ENCODE measurements at regions not wholly inside any gene's neighbourhood (a gene's known extent, or its start where the extent isn't known, plus 50 kb on each side); places are given as distances from the start of the nearest gene placed in this dataset.

GRCh38 chr15:36430726-36431265 lies 148.6 kb upstream of the CDIN1 start:
- H3K4me3 ChIP-seq (ENCODE audit: low read depth, low read length) = no peak overlapping the region
- H3K27me3 ChIP-seq = no peaks in the 10 kb centered on the region
- no peaks in the 10 kb centered on the region for H3K36me3 ChIP-seq
- DNase-seq = no peak
- TF ChIP-seq CTCF (IDR thresholded peaks at IDR 0.05; ENCODE audit: low read depth, low read length) = no peak
- peaks cover 26% of the 10 kb centered on the region for H3K4me1 ChIP-seq
- no peaks in the 10 kb centered on the region for H3K9me3 ChIP-seq

GRCh38 chr15:36432161-36432560 lies 147.3 kb upstream of the CDIN1 start:
- Histone ChIP-seq H3K27me3 (no peaks in the 10 kb centered on the region), H3K4me3 (ENCODE audit: low read depth, low read length) (no peak overlapping the region), H3K36me3 (no peaks in the 10 kb centered on the region), H3K9me3 (no peaks in the 10 kb centered on the region), H3K4me1 (peaks cover 26% of the 10 kb centered on the region)
- no peak for TF ChIP-seq CTCF (IDR thresholded peaks at IDR 0.05; ENCODE audit: low read depth, low read length)
- DNase-seq = no peak

GRCh38 chr15:36434177-36434576 lies 145.2 kb upstream of the CDIN1 start:
- TF ChIP-seq CTCF (IDR thresholded peaks at IDR 0.05; ENCODE audit: low read depth, low read length) = no peak
- H3K36me3 ChIP-seq = no peaks in the 10 kb centered on the region
- no peaks in the 10 kb centered on the region for H3K27me3 ChIP-seq
- DNase-seq = no peak
- H3K4me3 ChIP-seq (ENCODE audit: low read depth, low read length) = no peak overlapping the region
- H3K4me1 ChIP-seq = peaks cover 16% of the 10 kb centered on the region
- H3K9me3 ChIP-seq = no peaks in the 10 kb centered on the region

- Histone ChIP-seq H3K4me3 (ENCODE audit: low read depth, low read length) (no peak overlapping the region), H3K27me3 (no peaks in the 10 kb centered on the region)
- TF ChIP-seq CTCF (IDR thresholded peaks at IDR 0.05; ENCODE audit: low read depth, low read length) = no peak
These were observed 140.9 kb upstream of the CDIN1 start for GRCh38 chr15:36438499-36438898.

GRCh38 chr15:36447373-36447772 lies 132.1 kb upstream of the CDIN1 start:
- TF ChIP-seq CTCF (IDR thresholded peaks at IDR 0.05; ENCODE audit: low read depth, low read length) = no peak
- Histone ChIP-seq H3K9me3 (no peaks in the 10 kb centered on the region), H3K4me1 (no peaks in the 10 kb centered on the region), H3K27me3 (no peaks in the 10 kb centered on the region), H3K36me3 (no peaks in the 10 kb centered on the region), H3K4me3 (ENCODE audit: low read depth, low read length) (no peak overlapping the region)
- DNase-seq = no peak

More at GRCh38 chr15:36438499-36438898, 140.9 kb upstream of the CDIN1 start:
- H3K4me1 ChIP-seq = no peaks in the 10 kb centered on the region
- no peaks in the 10 kb centered on the region for H3K36me3 ChIP-seq
- H3K9me3 ChIP-seq = no peaks in the 10 kb centered on the region
- DNase-seq = no peak

GRCh38 chr15:36448418-36448817 lies 131.0 kb upstream of the CDIN1 start:
- Histone ChIP-seq H3K4me1 (no peaks in the 10 kb centered on the region), H3K36me3 (no peaks in the 10 kb centered on the region), H3K27me3 (no peaks in the 10 kb centered on the region), H3K4me3 (ENCODE audit: low read depth, low read length) (no peak overlapping the region), H3K9me3 (no peaks in the 10 kb centered on the region)
- DNase-seq = no peak
- TF ChIP-seq CTCF (IDR thresholded peaks at IDR 0.05; ENCODE audit: low read depth, low read length) = no peak

All from BE2C (cell line).